GM12892 (cell line): ENCODE measurements at regions not wholly inside any gene's neighbourhood (a gene's known extent, or its start where the extent isn't known, plus 50 kb on each side); places are given as distances from the start of the nearest gene placed in this dataset.

ENCODE experiments used
- POLR2A ChIP-seq: IDR thresholded peaks from 2 replicates; pipeline ENCODE4 v1.6.1; 2011; ENCODE audit warnings: low read depth, low read length, control low read depth
- POLR2AphosphoS5 ChIP-seq: IDR thresholded peaks from 2 replicates; pipeline ENCODE4 v1.6.1; 2011; ENCODE audit warnings: low read depth, low read length, control low read depth
- TAF1 ChIP-seq: IDR thresholded peaks from 2 replicates; pipeline ENCODE4 v1.6.1; 2011; ENCODE audit warnings: low read depth, mild to moderate bottlenecking, control low read depth, low read length, borderline replicate concordance

DNA sequence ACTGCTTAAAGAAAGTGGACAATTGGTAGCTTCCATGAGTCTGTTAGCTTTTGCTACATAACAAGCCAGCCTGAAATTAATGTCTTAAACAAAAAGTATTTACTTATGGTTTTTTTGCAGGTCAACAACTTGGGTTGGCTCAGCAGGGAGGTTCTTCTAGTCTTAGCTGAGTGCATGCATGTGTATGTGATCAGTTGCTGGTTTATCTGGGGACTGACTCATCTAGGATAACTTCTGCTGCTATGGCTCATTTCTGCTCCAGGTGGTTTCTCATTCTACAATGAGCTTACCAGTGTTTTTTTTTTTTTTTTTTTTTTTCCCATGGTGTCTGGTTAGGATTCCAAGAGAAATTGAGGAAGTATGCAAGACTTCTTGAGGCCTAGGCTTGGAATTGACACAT lies 244.7 kb downstream of the NSUN3 start:
- TF ChIP-seq POLR2A: no peak
- TF ChIP-seq POLR2AphosphoS5: no peak
- TF ChIP-seq TAF1: no peak
